GM12875 (cell line): ENCODE measurements at regions not wholly inside any gene's neighbourhood (a gene's known extent, or its start where the extent isn't known, plus 50 kb on each side); places are given as distances from the start of the nearest gene placed in this dataset.

Source experiments
- H3K4me3 ChIP-seq: one replicate; pipeline ENCODE4 v1.5.1; 2011; ENCODE audit warnings: low read depth, low read length, control low read depth
- CTCF ChIP-seq: IDR thresholded peaks from 2 replicates; pipeline ENCODE4 v1.5.1; 2011; ENCODE audit warnings: low read depth, mild to moderate bottlenecking, control low read depth, inconsistent platforms, low read length, moderate library complexity, borderline replicate concordance; ENCODE audit not compliant: insufficient read depth

GRCh38 chr13:75055296-75055695 lies 426.7 kb downstream of the TBC1D4 start:
- TF ChIP-seq CTCF = no peak
- no peak overlapping the region for H3K4me3 ChIP-seq

- no peak overlapping the region for H3K4me3 ChIP-seq
- TF ChIP-seq CTCF = no peak
Observed at GRCh38 chr13:75052616-75053015, 429.4 kb downstream of the TBC1D4 start.

GRCh38 chr13:75050419-75051046 lies 431.4 kb downstream of the TBC1D4 start:
- no peak overlapping the region for H3K4me3 ChIP-seq
- TF ChIP-seq CTCF = no peak

- no peak for TF ChIP-seq CTCF
- H3K4me3 ChIP-seq = no peak overlapping the region
Observed at GRCh38 chr13:75049735-75050335, 432.1 kb downstream of the TBC1D4 start.

- H3K4me3 ChIP-seq = no peak overlapping the region
- TF ChIP-seq CTCF = no peak
Observed at GRCh38 chr13:75042807-75043206, 439.2 kb downstream of the TBC1D4 start.

GRCh38 chr13:75038393-75039113 lies 443.4 kb downstream of the TBC1D4 start:
- no peak overlapping the region for H3K4me3 ChIP-seq
- no peak for TF ChIP-seq CTCF

- no peak overlapping the region for H3K4me3 ChIP-seq
- no peak for TF ChIP-seq CTCF
Observed at GRCh38 chr13:75025956-75026355, 456.0 kb downstream of the TBC1D4 start.
